OCI-LY7 (cell line): ENCODE measurements at regions not wholly inside any gene's neighbourhood (a gene's known extent, or its start where the extent isn't known, plus 50 kb on each side); places are given as distances from the start of the nearest gene placed in this dataset.

ENCODE experiments used
- BruUV-seq: library from RNA; stranded (reverse); fragments of 400-500 nt; replicated peaks from 2 replicates; lab custom pipeline; 2021; lab: Mats Ljungman, UMichigan
- CTCF ChIA-PET: fragments of 300-600 bp; sonication (Branson Sonifier 250); formaldehyde crosslinking; loops from one replicate; lab custom pipeline; 2022; ENCODE audit warnings: antibody characterized with exemption; ENCODE audit not compliant: unreplicated experiment; lab: Charles Lee
- POLR2A ChIA-PET: fragments of 300-600 bp; sonication (Branson Sonifier 250); formaldehyde crosslinking; loops from one replicate; lab custom pipeline; 2022; ENCODE audit warnings: antibody characterized with exemption; lab: Charles Lee
- DNase-seq: peaks from one replicate; pipeline ENCODE4 v3.0.0-alpha.2; 2015; ENCODE audit warnings: low spot score
- H2AFZ ChIP-seq: fragments of 200-600 bp; sonication (generic), shearing (Covaris generic); 2 replicates; pipeline ENCODE4 v1.6.1; 2014; ENCODE audit warnings: mild to moderate bottlenecking, antibody characterized with exemption, low read length, moderate library complexity
- H3K27ac ChIP-seq: fragments of 200-600 bp; sonication (generic); 2 replicates; pipeline ENCODE4 v1.5.1; 2014; ENCODE audit warnings: mixed run types, low read depth, mild to moderate bottlenecking, moderate library complexity, low read length, inconsistent platforms; ENCODE audit not compliant: poor library complexity, severe bottlenecking
- H3K36me3 ChIP-seq: fragments of 200-600 bp; sonication (generic); 2 replicates; pipeline ENCODE4 v1.6.1; 2014; ENCODE audit warnings: mild to moderate bottlenecking, antibody characterized with exemption, low read length, moderate library complexity, mixed read lengths; ENCODE audit not compliant: insufficient read depth
- H3K4me1 ChIP-seq: fragments of 200-600 bp; sonication (generic); 2 replicates; pipeline ENCODE4 v1.5.1; 2014; ENCODE audit warnings: mild to moderate bottlenecking, low read length; ENCODE audit not compliant: insufficient read depth, poor library complexity, severe bottlenecking
- H3K4me2 ChIP-seq: fragments of 200-600 bp; sonication (generic); 2 replicates; pipeline ENCODE4 v1.6.1; 2014; ENCODE audit warnings: mild to moderate bottlenecking, low read length
- H3K4me3 ChIP-seq: fragments of 200-600 bp; sonication (generic); 2 replicates; pipeline ENCODE4 v1.5.1; 2014; ENCODE audit warnings: mild to moderate bottlenecking, low read depth, low read length; ENCODE audit not compliant: poor library complexity, severe bottlenecking
- H3K79me2 ChIP-seq: fragments of 200-600 bp; sonication (generic); 2 replicates; pipeline ENCODE4 v1.6.1; 2016; ENCODE audit warnings: low read depth, mild to moderate bottlenecking, low read length, moderate library complexity, mixed read lengths; ENCODE audit not compliant: insufficient read depth
- H3K9me2 ChIP-seq: fragments of 200-600 bp; sonication (generic); 2 replicates; pipeline ENCODE4 v1.6.1; 2016; ENCODE audit warnings: mild to moderate bottlenecking, low read length, mixed read lengths; ENCODE audit not compliant: insufficient read depth
- H3K9me3 ChIP-seq: fragments of 200-600 bp; sonication (generic); 2 replicates; pipeline ENCODE4 v1.6.1; 2014; ENCODE audit warnings: mild to moderate bottlenecking, mixed run types, low read length, mixed read lengths
- H4K20me1 ChIP-seq: fragments of 200-600 bp; sonication (generic); 2 replicates; pipeline ENCODE4 v1.6.1; 2014; ENCODE audit warnings: mild to moderate bottlenecking, antibody characterized with exemption, low read length, moderate library complexity, mixed read lengths; ENCODE audit not compliant: insufficient read depth
- EZH2phosphoT487 ChIP-seq: fragments of 200-600 bp; sonication (generic); IDR thresholded peaks from 2 replicates; pipeline ENCODE4 v1.6.1; 2018; ENCODE audit warnings: low read depth, borderline replicate concordance, mild to moderate bottlenecking, mixed run types, antibody characterized with exemption, low read length, moderate library complexity, mixed read lengths
- intact Hi-C: fragments of 100-400 bp; cut with micrococcal nuclease; formaldehyde crosslinking; loops from one replicate; pipeline ENCODE4 v1.10.0; 2022; ENCODE audit not compliant: unreplicated experiment
- TF ChIP-seq, protein P1 (sequence below): fragments of 200-600 bp; sonication (generic); conservative IDR thresholded peaks from 2 replicates; pipeline ENCODE4 v1.5.1; 2014; ENCODE audit warnings: mild to moderate bottlenecking, antibody characterized with exemption, low read length, moderate library complexity, mixed read lengths

DNA sequence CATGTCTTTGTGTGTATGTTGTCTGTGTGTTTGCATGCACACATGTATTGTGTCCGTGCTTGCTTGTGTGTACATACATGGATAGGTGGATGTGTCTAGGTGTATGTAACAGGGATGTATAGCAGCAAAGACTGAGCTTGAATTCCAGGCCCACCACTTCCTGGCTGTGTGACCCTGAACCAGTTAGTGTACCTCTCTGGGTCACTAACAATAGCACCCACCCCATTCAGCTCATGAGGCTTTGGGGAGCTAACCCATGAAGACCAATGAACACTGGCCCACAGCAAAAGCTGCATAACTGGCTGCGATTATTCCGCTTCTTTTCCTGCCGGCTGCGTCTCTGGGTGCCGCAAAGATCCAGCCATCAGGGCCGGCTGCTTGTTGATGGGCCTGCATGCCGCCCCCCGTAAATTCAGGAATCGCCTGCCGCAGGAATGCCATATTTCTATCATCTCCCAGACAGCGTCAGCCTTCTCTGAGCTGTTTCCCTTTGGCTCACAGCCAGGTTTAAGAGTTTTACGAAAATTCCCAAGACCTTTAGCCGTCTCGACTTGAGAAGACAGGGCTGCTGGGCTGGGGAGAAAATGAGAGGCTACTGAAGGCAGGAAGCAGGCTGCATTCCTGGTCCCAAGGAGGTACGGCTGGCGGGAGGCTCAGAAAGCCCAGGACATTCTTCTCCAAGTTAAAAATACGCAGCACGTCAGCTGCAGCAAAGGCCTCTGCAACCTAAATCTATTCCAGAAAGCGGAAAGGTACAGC, 224.6 kb downstream of the MN1 start:
- TF ChIP-seq EZH2phosphoT487 = no peak
- TF ChIP-seq, protein P1, sequence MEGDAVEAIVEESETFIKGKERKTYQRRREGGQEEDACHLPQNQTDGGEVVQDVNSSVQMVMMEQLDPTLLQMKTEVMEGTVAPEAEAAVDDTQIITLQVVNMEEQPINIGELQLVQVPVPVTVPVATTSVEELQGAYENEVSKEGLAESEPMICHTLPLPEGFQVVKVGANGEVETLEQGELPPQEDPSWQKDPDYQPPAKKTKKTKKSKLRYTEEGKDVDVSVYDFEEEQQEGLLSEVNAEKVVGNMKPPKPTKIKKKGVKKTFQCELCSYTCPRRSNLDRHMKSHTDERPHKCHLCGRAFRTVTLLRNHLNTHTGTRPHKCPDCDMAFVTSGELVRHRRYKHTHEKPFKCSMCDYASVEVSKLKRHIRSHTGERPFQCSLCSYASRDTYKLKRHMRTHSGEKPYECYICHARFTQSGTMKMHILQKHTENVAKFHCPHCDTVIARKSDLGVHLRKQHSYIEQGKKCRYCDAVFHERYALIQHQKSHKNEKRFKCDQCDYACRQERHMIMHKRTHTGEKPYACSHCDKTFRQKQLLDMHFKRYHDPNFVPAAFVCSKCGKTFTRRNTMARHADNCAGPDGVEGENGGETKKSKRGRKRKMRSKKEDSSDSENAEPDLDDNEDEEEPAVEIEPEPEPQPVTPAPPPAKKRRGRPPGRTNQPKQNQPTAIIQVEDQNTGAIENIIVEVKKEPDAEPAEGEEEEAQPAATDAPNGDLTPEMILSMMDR = no peak
- intact Hi-C loops = no loop called here
- H3K36me3 ChIP-seq = no peaks in the 10 kb centered on the region
- H3K27ac ChIP-seq = no peak overlapping the region
- no peak overlapping the region for H3K4me3 ChIP-seq
- H3K4me2 ChIP-seq = no peak overlapping the region
- ChIA-PET POLR2A (interaction anchor here (0.6 kb wide), 1 partner anchor 119 kb away, joined by 3 read pairs; no protein-coding TSS in a partner anchor), CTCF (no interaction called here)
- no peak overlapping the region for H2AFZ ChIP-seq
- no TSS peak for BruUV-seq
- H3K4me1 ChIP-seq = no peaks in the 10 kb centered on the region
- no peaks in the 10 kb centered on the region for H3K9me3 ChIP-seq
- no peaks in the 10 kb centered on the region for H3K79me2 ChIP-seq
- DNase-seq = no peak
- H3K9me2 ChIP-seq = no peaks in the 10 kb centered on the region
- H4K20me1 ChIP-seq = no peaks in the 10 kb centered on the region

DNA sequence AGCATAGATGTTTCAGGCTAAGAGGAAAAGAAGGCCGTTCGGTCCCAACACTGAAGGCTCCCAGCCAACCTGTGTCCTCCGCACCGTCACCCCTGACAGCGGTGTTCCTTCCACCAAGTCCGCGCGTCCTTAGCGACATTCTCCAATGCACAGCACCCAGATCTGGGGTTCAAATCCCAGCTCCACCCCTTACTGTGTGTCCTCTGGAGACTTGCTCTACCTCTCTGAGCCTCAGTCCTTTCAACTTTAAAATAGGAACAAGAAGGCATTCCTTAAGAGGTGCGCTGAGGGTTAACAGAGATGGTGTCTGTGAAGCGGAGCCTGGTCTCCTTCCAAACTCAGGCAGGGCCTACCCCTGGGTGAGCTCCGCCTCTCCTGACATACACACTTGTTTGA, 224.0 kb downstream of the MN1 start:
- H3K36me3 ChIP-seq = no peaks in the 10 kb centered on the region
- no peak overlapping the region for H3K4me3 ChIP-seq
- no peaks in the 10 kb centered on the region for H4K20me1 ChIP-seq
- H3K9me2 ChIP-seq = no peaks in the 10 kb centered on the region
- intact Hi-C loops = no loop called here
- DNase-seq = no peak
- no peak overlapping the region for H3K4me2 ChIP-seq
- no peak overlapping the region for H2AFZ ChIP-seq
- H3K4me1 ChIP-seq = no peaks in the 10 kb centered on the region
- no peak overlapping the region for H3K27ac ChIP-seq
- ChIA-PET POLR2A (no interaction called here), CTCF (no interaction called here)
- TF ChIP-seq, protein P1 = no peak
- no peak for TF ChIP-seq EZH2phosphoT487
- no TSS peak for BruUV-seq
- no peaks in the 10 kb centered on the region for H3K9me3 ChIP-seq
- no peaks in the 10 kb centered on the region for H3K79me2 ChIP-seq

DNA sequence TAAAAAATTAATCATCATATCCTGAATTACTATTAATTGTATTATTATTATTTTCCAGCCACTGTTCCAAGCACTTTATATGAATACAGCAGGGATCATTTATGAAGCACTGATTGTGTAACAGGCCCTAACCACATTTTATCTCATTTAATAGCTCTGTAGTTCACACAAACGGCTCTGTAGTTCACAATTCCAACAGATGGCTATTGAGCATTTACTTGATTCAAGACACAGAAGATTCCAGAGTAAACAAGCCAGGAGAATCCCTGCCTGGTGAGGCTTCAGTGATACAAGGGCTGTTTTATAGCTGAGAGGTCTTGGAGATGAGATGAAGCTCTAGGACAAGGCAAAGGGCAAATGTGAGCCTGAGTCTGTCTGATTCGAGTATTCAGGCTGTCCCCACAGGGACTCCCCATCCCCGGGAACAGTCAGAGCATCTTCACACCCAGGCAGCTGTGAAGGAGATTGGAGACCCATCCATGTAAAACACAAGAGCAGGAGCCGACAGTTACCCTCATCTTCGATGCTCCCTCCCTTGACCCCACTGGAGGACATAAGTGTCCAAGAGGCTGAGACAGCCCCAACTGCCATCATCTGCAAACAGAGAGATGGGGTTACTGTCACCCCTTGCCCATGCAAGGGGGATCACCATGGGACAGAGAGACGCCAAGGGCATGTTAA, 222.5 kb downstream of the MN1 start:
- TF ChIP-seq, protein P1 = no peak
- TF ChIP-seq EZH2phosphoT487 = no peak

More for the DNA sequence above, 222.5 kb downstream of the MN1 start:
- no peaks in the 10 kb centered on the region for H3K36me3 ChIP-seq
- H3K79me2 ChIP-seq = no peaks in the 10 kb centered on the region
- no peak overlapping the region for H3K27ac ChIP-seq
- H4K20me1 ChIP-seq = no peaks in the 10 kb centered on the region
- no peak overlapping the region for H3K4me2 ChIP-seq
- CTCF ChIA-PET = no interaction called here
- POLR2A ChIA-PET = interaction anchor here (0.6 kb wide), 1 partner anchor 12 kb away, joined by 5 read pairs; no protein-coding TSS in a partner anchor
- intact Hi-C loops = no loop called here
- H3K4me3 ChIP-seq = no peak overlapping the region
- H3K9me2 ChIP-seq = no peaks in the 10 kb centered on the region
- no peak for DNase-seq
- H3K9me3 ChIP-seq = no peaks in the 10 kb centered on the region
- no peak overlapping the region for H2AFZ ChIP-seq
- H3K4me1 ChIP-seq = no peaks in the 10 kb centered on the region
- BruUV-seq = no TSS peak
